GM06990 (cell line): ENCODE measurements at regions not wholly inside any gene's neighbourhood (a gene's known extent, or its start where the extent isn't known, plus 50 kb on each side); places are given as distances from the start of the nearest gene placed in this dataset.

ENCODE experiments used
- DNase-seq: peaks from one replicate; pipeline ENCODE4 v3.0.0-alpha.2; 2011; ENCODE audit not compliant: insufficient read length; ENCODE audit errors: extremely low read depth
- H3K27me3 ChIP-seq: replicated peaks from 2 replicates; pipeline ENCODE4 v1.6.0; 2011; ENCODE audit warnings: low read length; ENCODE audit not compliant: control insufficient read depth, insufficient read depth
- H3K36me3 ChIP-seq: 2 replicates; pipeline ENCODE4 v1.5.1; 2011; ENCODE audit warnings: low read length; ENCODE audit not compliant: control insufficient read depth, insufficient read depth
- H3K4me3 ChIP-seq: replicated peaks from 2 replicates; pipeline ENCODE4 v1.5.1; 2011; ENCODE audit warnings: low read depth, mild to moderate bottlenecking, control low read depth, low read length
- CTCF ChIP-seq: IDR thresholded peaks from 2 replicates; pipeline ENCODE4 v1.5.1; 2011; ENCODE audit warnings: low read length, control low read depth, mild to moderate bottlenecking, inconsistent platforms; ENCODE audit not compliant: insufficient read depth, poor library complexity, severe bottlenecking

GRCh38 chr2:220279840-220280239 is 652.4 kb downstream of the SLC4A3 start:
- H3K36me3 ChIP-seq: no peaks in the 10 kb centered on the region
- no peak overlapping the region for H3K4me3 ChIP-seq
- no peaks in the 10 kb centered on the region for H3K27me3 ChIP-seq
- no peak for DNase-seq
- TF ChIP-seq CTCF: no peak

GRCh38 chr2:220280736-220281135 is 653.3 kb downstream of the SLC4A3 start:
- TF ChIP-seq CTCF: no peak
- DNase-seq: no peak
- no peak overlapping the region for H3K4me3 ChIP-seq
- no peaks in the 10 kb centered on the region for H3K27me3 ChIP-seq
- H3K36me3 ChIP-seq: no peaks in the 10 kb centered on the region

GRCh38 chr2:220281771-220282170 is 654.3 kb downstream of the SLC4A3 start:
- TF ChIP-seq CTCF: no peak
- no peak overlapping the region for H3K4me3 ChIP-seq
- H3K36me3 ChIP-seq: no peaks in the 10 kb centered on the region
- no peaks in the 10 kb centered on the region for H3K27me3 ChIP-seq
- no peak for DNase-seq

GRCh38 chr2:220282236-220282635 is 654.8 kb downstream of the SLC4A3 start:
- Histone ChIP-seq H3K36me3 (no peaks in the 10 kb centered on the region), H3K27me3 (no peaks in the 10 kb centered on the region), H3K4me3 (no peak overlapping the region)
- no peak for TF ChIP-seq CTCF
- no peak for DNase-seq

GRCh38 chr2:220293966-220294365 is 666.5 kb downstream of the SLC4A3 start:
- no peak for TF ChIP-seq CTCF
- H3K27me3 ChIP-seq: no peaks in the 10 kb centered on the region

GRCh38 chr2:220296174-220296573 is 668.7 kb downstream of the SLC4A3 start:
- H3K4me3 ChIP-seq: no peak overlapping the region
- no peaks in the 10 kb centered on the region for H3K27me3 ChIP-seq
- DNase-seq: no peak
- no peak for TF ChIP-seq CTCF
- no peaks in the 10 kb centered on the region for H3K36me3 ChIP-seq

More at GRCh38 chr2:220293966-220294365, 666.5 kb downstream of the SLC4A3 start:
- no peaks in the 10 kb centered on the region for H3K36me3 ChIP-seq
- no peak for DNase-seq
- H3K4me3 ChIP-seq: no peak overlapping the region
